ENCODE measurements at regions not wholly inside any gene's neighbourhood (a gene's known extent, or its start where the extent isn't known, plus 50 kb on each side); places are given as distances from the start of the nearest gene placed in this dataset.

DNA sequence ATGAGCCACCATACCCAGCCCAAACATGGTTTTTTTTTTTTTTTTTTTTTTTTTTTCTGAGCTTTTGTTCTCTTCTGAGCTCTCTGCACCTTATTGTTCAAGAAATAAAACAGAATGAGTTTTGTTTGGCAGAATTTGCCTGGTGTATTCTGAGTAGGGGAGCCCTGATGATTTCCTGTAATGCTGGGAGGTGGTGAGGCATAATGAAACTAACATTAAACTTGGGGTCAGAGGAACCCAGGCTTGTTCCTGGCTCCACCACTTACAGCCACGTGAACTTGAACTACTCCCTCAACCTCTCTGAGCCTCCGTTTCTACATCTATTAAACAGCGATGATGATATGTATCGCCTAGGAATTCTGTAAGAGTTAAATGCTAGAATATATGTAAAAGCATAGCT is 276.3 kb upstream of the CRY1 start:
- DNase-seq (ENCODE audit: low read depth in 2 of 2): no peak

DNA sequence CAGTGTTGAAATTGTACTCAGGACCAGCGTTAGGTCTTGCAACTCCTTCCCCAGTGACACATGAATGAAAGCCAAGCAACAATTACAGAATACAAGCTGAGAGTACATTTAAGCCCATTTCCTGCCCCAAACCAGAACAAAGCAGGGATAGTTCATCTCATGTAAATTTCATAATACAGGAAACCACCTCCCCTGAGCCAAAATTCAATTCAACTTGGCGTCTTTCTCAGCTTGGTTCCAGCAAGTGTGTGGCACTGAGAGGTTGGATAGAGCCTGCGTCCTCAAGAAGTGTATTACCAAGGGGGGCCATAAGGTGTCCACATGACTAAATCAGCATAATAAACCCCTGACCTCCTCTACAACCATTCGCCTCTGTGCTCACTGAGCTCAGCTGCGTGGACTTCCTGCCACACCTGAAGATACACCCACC is 278.9 kb upstream of the CRY1 start:
- H3K36me3 ChIP-seq (ENCODE audit: control insufficient read depth, insufficient read depth, low read length): no peaks in the 10 kb centered on the region
- no peaks in the 10 kb centered on the region for H4K20me1 ChIP-seq (ENCODE audit: control insufficient read depth, extremely low read depth, insufficient read depth, low read length)
- no peak overlapping the region for H3K27ac ChIP-seq (ENCODE audit: insufficient read depth, low read length)
- DNase-seq (ENCODE audit: low read depth in 2 of 2): peak in 1 of 2 donors; percentile 19
- no peak overlapping the region for H3K9ac ChIP-seq (ENCODE audit: insufficient read depth, low read length)
- H3K4me3 ChIP-seq (replicated peaks in 1 of 4; ENCODE audit: control extremely low read depth in 1 of 4, insufficient read depth in 1 of 4, low read depth in 3 of 4, low read length in 4 of 4): no peak overlapping the region
- H3K4me2 ChIP-seq (ENCODE audit: extremely low read depth, insufficient read depth, low read length): no peak overlapping the region
- H3K79me2 ChIP-seq (ENCODE audit: control insufficient read depth, insufficient read depth, low read length): no peaks in the 10 kb centered on the region
- H2AFZ ChIP-seq (ENCODE audit: low read length): no peak overlapping the region
- peaks cover 2% of the 10 kb centered on the region for H3K27me3 ChIP-seq (ENCODE audit: control insufficient read depth, insufficient read depth, low read length)
- H3K9me3 ChIP-seq (ENCODE audit: control insufficient read depth, insufficient read depth, low read depth, low read length): no peaks in the 10 kb centered on the region
- TF ChIP-seq EZH2 (IDR thresholded peaks at IDR 0.05; ENCODE audit: low read length, missing control alignments): no peak
- TF ChIP-seq, protein P1, sequence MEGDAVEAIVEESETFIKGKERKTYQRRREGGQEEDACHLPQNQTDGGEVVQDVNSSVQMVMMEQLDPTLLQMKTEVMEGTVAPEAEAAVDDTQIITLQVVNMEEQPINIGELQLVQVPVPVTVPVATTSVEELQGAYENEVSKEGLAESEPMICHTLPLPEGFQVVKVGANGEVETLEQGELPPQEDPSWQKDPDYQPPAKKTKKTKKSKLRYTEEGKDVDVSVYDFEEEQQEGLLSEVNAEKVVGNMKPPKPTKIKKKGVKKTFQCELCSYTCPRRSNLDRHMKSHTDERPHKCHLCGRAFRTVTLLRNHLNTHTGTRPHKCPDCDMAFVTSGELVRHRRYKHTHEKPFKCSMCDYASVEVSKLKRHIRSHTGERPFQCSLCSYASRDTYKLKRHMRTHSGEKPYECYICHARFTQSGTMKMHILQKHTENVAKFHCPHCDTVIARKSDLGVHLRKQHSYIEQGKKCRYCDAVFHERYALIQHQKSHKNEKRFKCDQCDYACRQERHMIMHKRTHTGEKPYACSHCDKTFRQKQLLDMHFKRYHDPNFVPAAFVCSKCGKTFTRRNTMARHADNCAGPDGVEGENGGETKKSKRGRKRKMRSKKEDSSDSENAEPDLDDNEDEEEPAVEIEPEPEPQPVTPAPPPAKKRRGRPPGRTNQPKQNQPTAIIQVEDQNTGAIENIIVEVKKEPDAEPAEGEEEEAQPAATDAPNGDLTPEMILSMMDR (conservative IDR thresholded peaks at IDR 0.05 in 1 of 2, IDR thresholded peaks at IDR 0.05 in 1 of 2; ENCODE audit: low read depth in 1 of 2, low read length in 2 of 2): no peak
- no peaks in the 10 kb centered on the region for H3K4me1 ChIP-seq (ENCODE audit: control insufficient read depth, extremely low read depth, insufficient read depth, low read length)

More for the DNA sequence above, 276.3 kb upstream of the CRY1 start:
- Histone ChIP-seq H3K4me2 (ENCODE audit: extremely low read depth, insufficient read depth, low read length) (no peak overlapping the region), H3K4me1 (ENCODE audit: control insufficient read depth, extremely low read depth, insufficient read depth, low read length) (no peaks in the 10 kb centered on the region), H4K20me1 (ENCODE audit: control insufficient read depth, extremely low read depth, insufficient read depth, low read length) (no peaks in the 10 kb centered on the region), H3K27ac (ENCODE audit: insufficient read depth, low read length) (no peak overlapping the region), H3K4me3 (replicated peaks in 1 of 4; ENCODE audit: control extremely low read depth in 1 of 4, insufficient read depth in 1 of 4, low read depth in 3 of 4, low read length in 4 of 4) (no peak overlapping the region), H3K9ac (ENCODE audit: insufficient read depth, low read length) (no peak overlapping the region), H2AFZ (ENCODE audit: low read length) (no peak overlapping the region), H3K79me2 (ENCODE audit: control insufficient read depth, insufficient read depth, low read length) (no peaks in the 10 kb centered on the region), H3K27me3 (ENCODE audit: control insufficient read depth, insufficient read depth, low read length) (peaks cover 2% of the 10 kb centered on the region), H3K36me3 (ENCODE audit: control insufficient read depth, insufficient read depth, low read length) (no peaks in the 10 kb centered on the region), H3K9me3 (ENCODE audit: control insufficient read depth, insufficient read depth, low read depth, low read length) (no peaks in the 10 kb centered on the region)
- TF ChIP-seq EZH2 (IDR thresholded peaks at IDR 0.05; ENCODE audit: low read length, missing control alignments): no peak
- TF ChIP-seq, protein P1 (conservative IDR thresholded peaks at IDR 0.05 in 1 of 2, IDR thresholded peaks at IDR 0.05 in 1 of 2; ENCODE audit: low read depth in 1 of 2, low read length in 2 of 2): no peak

DNA sequence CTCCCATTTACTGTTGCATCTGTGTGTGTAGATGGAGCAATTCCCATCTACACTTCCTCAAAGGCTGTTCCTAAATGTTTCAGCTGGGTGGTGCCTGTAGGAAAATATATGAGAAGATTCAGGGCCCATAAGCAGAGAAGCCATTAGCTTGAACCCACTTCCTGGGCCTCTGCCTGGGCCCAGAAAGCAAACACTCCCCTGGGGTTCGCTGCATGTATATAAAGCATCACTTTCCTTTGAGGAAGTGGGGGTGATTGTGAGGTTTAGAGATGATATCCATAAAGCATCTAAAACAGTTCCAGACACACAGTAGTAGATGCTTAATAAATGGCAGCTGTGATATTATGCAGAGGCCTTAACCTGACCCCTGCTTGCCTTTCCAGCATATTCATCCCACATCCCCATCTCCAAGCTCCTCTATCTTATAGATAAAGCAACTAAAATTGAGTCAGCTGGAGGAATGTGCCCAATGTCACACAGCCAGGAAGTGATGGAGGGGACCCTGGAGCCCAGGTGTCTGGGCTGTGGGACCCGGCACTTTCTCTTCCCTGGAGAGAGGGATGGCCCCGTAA is 280.0 kb upstream of the CRY1 start:
- H4K20me1 ChIP-seq (ENCODE audit: control insufficient read depth, extremely low read depth, insufficient read depth, low read length): no peaks in the 10 kb centered on the region
- no peak overlapping the region for H2AFZ ChIP-seq (ENCODE audit: low read length)
- TF ChIP-seq EZH2 (IDR thresholded peaks at IDR 0.05; ENCODE audit: low read length, missing control alignments): no peak
- TF ChIP-seq, protein P1 (conservative IDR thresholded peaks at IDR 0.05 in 1 of 2, IDR thresholded peaks at IDR 0.05 in 1 of 2; ENCODE audit: low read depth in 1 of 2, low read length in 2 of 2): no peak
- no peak overlapping the region for H3K4me2 ChIP-seq (ENCODE audit: extremely low read depth, insufficient read depth, low read length)
- no peak overlapping the region for H3K27ac ChIP-seq (ENCODE audit: insufficient read depth, low read length)
- no peak for DNase-seq (ENCODE audit: low read depth in 2 of 2)
- no peaks in the 10 kb centered on the region for H3K4me1 ChIP-seq (ENCODE audit: control insufficient read depth, extremely low read depth, insufficient read depth, low read length)
- no peaks in the 10 kb centered on the region for H3K9me3 ChIP-seq (ENCODE audit: control insufficient read depth, insufficient read depth, low read depth, low read length)
- no peaks in the 10 kb centered on the region for H3K36me3 ChIP-seq (ENCODE audit: control insufficient read depth, insufficient read depth, low read length)
- no peaks in the 10 kb centered on the region for H3K79me2 ChIP-seq (ENCODE audit: control insufficient read depth, insufficient read depth, low read length)
- peaks cover 2% of the 10 kb centered on the region for H3K27me3 ChIP-seq (ENCODE audit: control insufficient read depth, insufficient read depth, low read length)
- no peak overlapping the region for H3K4me3 ChIP-seq (replicated peaks in 1 of 4; ENCODE audit: control extremely low read depth in 1 of 4, insufficient read depth in 1 of 4, low read depth in 3 of 4, low read length in 4 of 4)
- no peak overlapping the region for H3K9ac ChIP-seq (ENCODE audit: insufficient read depth, low read length)

Data from fibroblast of lung (primary cell).